ENCODE measurements at regions not wholly inside any gene's neighbourhood (a gene's known extent, or its start where the extent isn't known, plus 50 kb on each side); places are given as distances from the start of the nearest gene placed in this dataset.
A peak's percentile ranks its signal among the peaks of the same experiment; 100 is the strongest.

- H3K4me1 Mint-ChIP-seq: peaks cover 4% of the 10 kb centered on the region
- ChIA-PET CTCF (no interaction called here), POLR2A (no interaction called here)
- ATAC-seq (ENCODE audit: low read depth) (no peak), DNase-seq (no peak)
- no peaks in the 10 kb centered on the region for H3K36me3 Mint-ChIP-seq (ENCODE audit: low read depth)
- peaks cover 24% of the 10 kb centered on the region for H3K27me3 Mint-ChIP-seq
- no peak overlapping the region for H3K4me3 Mint-ChIP-seq
- intact Hi-C loops (cut with micrococcal nuclease): loop anchor here (10.0 kb wide), 2 partner anchors 643 to 1853 kb away; partner anchors contain the start of genes KIAA1328 and TPGS2
- H3K9me3 Mint-ChIP-seq: no peaks in the 10 kb centered on the region
- H3K27ac Mint-ChIP-seq: no peak overlapping the region
- TF ChIP-seq, protein P1, sequence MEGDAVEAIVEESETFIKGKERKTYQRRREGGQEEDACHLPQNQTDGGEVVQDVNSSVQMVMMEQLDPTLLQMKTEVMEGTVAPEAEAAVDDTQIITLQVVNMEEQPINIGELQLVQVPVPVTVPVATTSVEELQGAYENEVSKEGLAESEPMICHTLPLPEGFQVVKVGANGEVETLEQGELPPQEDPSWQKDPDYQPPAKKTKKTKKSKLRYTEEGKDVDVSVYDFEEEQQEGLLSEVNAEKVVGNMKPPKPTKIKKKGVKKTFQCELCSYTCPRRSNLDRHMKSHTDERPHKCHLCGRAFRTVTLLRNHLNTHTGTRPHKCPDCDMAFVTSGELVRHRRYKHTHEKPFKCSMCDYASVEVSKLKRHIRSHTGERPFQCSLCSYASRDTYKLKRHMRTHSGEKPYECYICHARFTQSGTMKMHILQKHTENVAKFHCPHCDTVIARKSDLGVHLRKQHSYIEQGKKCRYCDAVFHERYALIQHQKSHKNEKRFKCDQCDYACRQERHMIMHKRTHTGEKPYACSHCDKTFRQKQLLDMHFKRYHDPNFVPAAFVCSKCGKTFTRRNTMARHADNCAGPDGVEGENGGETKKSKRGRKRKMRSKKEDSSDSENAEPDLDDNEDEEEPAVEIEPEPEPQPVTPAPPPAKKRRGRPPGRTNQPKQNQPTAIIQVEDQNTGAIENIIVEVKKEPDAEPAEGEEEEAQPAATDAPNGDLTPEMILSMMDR (IDR thresholded peaks at IDR 0.05): no peak
Observed at GRCh38 chr18:34971313-34971712, 69.9 kb upstream of the MAPRE2 start.

DNA sequence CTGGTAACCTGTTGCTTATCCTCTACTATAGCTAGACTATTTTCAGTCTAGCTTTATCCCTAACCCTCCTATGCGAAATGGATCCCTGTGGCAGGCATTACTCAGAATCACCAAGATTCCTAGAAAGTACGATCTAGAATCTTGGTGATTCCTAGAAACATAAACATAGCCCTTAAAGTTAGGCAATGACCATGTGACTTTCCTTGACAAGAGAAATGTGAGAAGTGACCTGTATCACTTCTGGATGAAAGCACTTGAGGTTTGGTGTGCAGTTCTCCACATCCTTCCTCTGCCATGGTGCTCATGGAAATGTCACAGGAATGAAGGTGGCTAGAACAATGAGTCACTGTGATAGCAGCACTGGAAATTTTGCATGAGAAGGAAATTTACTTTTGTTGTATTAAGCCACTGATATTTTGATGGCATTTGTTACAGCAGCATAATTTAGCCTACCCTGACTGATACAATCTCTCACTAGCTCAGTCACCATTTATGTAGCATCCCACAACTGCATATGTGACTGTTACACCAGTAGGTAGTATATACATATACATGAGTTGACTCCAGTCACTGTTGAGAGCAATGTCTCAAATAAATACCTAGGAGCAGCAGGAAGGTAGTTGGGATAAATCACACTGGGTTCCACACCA is 68.3 kb upstream of the MAPRE2 start:
- DNase-seq: no peak
- intact Hi-C loops (cut with micrococcal nuclease): loop anchor here (10.0 kb wide), 2 partner anchors 642 to 1852 kb away; partner anchors contain the start of genes KIAA1328 and TPGS2
- no peaks in the 10 kb centered on the region for H3K9me3 Mint-ChIP-seq
- H3K4me1 Mint-ChIP-seq: peaks cover 7% of the 10 kb centered on the region
- peaks cover 24% of the 10 kb centered on the region for H3K27me3 Mint-ChIP-seq
- no peaks in the 10 kb centered on the region for H3K36me3 Mint-ChIP-seq (ENCODE audit: low read depth)
- TF ChIP-seq, protein P1 (IDR thresholded peaks at IDR 0.05): no peak
- no peak overlapping the region for H3K4me3 Mint-ChIP-seq
- ATAC-seq (ENCODE audit: low read depth): no peak
- CTCF ChIA-PET: no interaction called here
- POLR2A ChIA-PET: no interaction called here
- no peak overlapping the region for H3K27ac Mint-ChIP-seq

DNA sequence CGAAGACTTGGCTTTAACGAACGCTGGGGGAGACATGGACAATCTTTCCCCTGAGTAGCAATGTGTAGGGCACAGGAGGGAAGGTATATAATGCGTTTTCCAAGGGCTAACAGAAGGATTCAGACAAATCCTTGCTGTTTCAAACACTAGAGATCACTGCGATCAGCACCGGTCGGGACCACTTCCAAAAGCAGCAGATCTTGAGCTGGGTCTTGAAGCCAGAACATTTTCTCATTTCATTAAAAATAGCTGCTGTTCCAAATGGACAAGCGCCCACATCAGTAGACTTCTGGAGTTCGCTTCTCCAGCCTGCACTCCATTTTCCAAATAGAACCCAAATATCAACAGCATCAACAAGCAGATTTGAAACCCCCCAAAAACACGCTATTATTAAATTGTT is 65.1 kb upstream of the MAPRE2 start:
- no peak for ATAC-seq (ENCODE audit: low read depth)
- TF ChIP-seq, protein P1 (IDR thresholded peaks at IDR 0.05): no peak
- Mint-ChIP-seq H3K4me1 (peaks cover 23% of the 10 kb centered on the region), H3K27ac (no peak overlapping the region), H3K4me3 (peak overlapping the region; percentile 89), H3K9me3 (no peaks in the 10 kb centered on the region), H3K36me3 (ENCODE audit: low read depth) (no peaks in the 10 kb centered on the region), H3K27me3 (peaks cover 18% of the 10 kb centered on the region)
- ChIA-PET CTCF (no interaction called here), POLR2A (no interaction called here)
- intact Hi-C loops (cut with micrococcal nuclease): loop anchor here (2.0 to 10.0 kb wide), 9 partner anchors 65 to 1849 kb away; partner anchors contain the start of genes ELP2, INO80C, KIAA1328 and MAPRE2
- no peak for DNase-seq

GRCh38 chr18:34976534-34976898 is 64.7 kb upstream of the MAPRE2 start:
- peaks cover 23% of the 10 kb centered on the region for H3K4me1 Mint-ChIP-seq
- ChIA-PET POLR2A (interaction anchor here (1.0 kb wide), 1 partner anchor 64 kb away, joined by 3 read pairs; the partner anchor contains the start of gene MAPRE2), CTCF (no interaction called here)
- no peak for ATAC-seq (ENCODE audit: low read depth)
- intact Hi-C loops (cut with micrococcal nuclease): loop anchor here (2.0 to 10.0 kb wide), 9 partner anchors 64 to 1848 kb away; partner anchors contain the start of genes ELP2, INO80C, KIAA1328 and MAPRE2
- H3K4me3 Mint-ChIP-seq: peak overlapping the region; percentile 89
- no peaks in the 10 kb centered on the region for H3K36me3 Mint-ChIP-seq (ENCODE audit: low read depth)
- no peak overlapping the region for H3K27ac Mint-ChIP-seq
- TF ChIP-seq, protein P1 (IDR thresholded peaks at IDR 0.05): no peak
- H3K9me3 Mint-ChIP-seq: no peaks in the 10 kb centered on the region
- H3K27me3 Mint-ChIP-seq: peaks cover 18% of the 10 kb centered on the region
- no peak for DNase-seq

GRCh38 chr18:34976899-34977837 is 64.0 kb upstream of the MAPRE2 start:
- H3K4me3 Mint-ChIP-seq: peak overlapping the region; percentile 89
- H3K27ac Mint-ChIP-seq: no peak overlapping the region
- ChIA-PET POLR2A (interaction anchor here (1.0 kb wide), 1 partner anchor 64 kb away, joined by 3 read pairs; the partner anchor contains the start of gene MAPRE2), CTCF (no interaction called here)
- DNase-seq (peak; percentile 77), ATAC-seq (ENCODE audit: low read depth) (peak; percentile 76)
- intact Hi-C loops (cut with micrococcal nuclease): loop anchor here (2.0 to 10.0 kb wide), 9 partner anchors 64 to 1848 kb away; partner anchors contain the start of genes ELP2, INO80C, KIAA1328 and MAPRE2
- peaks cover 18% of the 10 kb centered on the region for H3K27me3 Mint-ChIP-seq
- H3K4me1 Mint-ChIP-seq: peaks cover 23% of the 10 kb centered on the region
- no peaks in the 10 kb centered on the region for H3K9me3 Mint-ChIP-seq
- TF ChIP-seq, protein P1 (IDR thresholded peaks at IDR 0.05): no peak
- H3K36me3 Mint-ChIP-seq (ENCODE audit: low read depth): no peaks in the 10 kb centered on the region
